ENCODE measurements at regions not wholly inside any gene's neighbourhood (a gene's known extent, or its start where the extent isn't known, plus 50 kb on each side); places are given as distances from the start of the nearest gene placed in this dataset.

GRCh38 chr1:184289825-184290550 is 96.8 kb upstream of the C1orf21 start:
- 86 to 88% methylated on average over 5 of the region's 5 CpGs for WGBS, 2 donors
- intact Hi-C loops (cut with DNase I; ENCODE audit: low total_unique reads), result no loop called here
- H3K4me3 ChIP-seq (ENCODE audit: low read depth, poor library complexity, severe bottlenecking), result no peak overlapping the region
- DNase-seq (ENCODE audit: low spot score in 2 of 2), result no peak
- TF ChIP-seq POLR2A (IDR thresholded peaks at IDR 0.05) (no peak), CTCF (IDR thresholded peaks at IDR 0.05) (no peak)

GRCh38 chr1:184291701-184292100 is 95.1 kb upstream of the C1orf21 start:
- H3K4me3 ChIP-seq (ENCODE audit: low read depth, poor library complexity, severe bottlenecking), result no peak overlapping the region
- WGBS, 2 donors, result 89 to 92% methylated on average over 3 of the region's 3 CpGs
- TF ChIP-seq CTCF (IDR thresholded peaks at IDR 0.05), result no peak
- no peak for DNase-seq (ENCODE audit: low spot score in 2 of 2)
- intact Hi-C loops (cut with DNase I; ENCODE audit: low total_unique reads), result no loop called here

GRCh38 chr1:184292101-184292500 is 94.7 kb upstream of the C1orf21 start:
- no peak for DNase-seq (ENCODE audit: low spot score in 2 of 2)
- H3K4me3 ChIP-seq (ENCODE audit: low read depth, poor library complexity, severe bottlenecking), result no peak overlapping the region
- intact Hi-C loops (cut with DNase I; ENCODE audit: low total_unique reads), result no loop called here
- no peak for TF ChIP-seq CTCF (IDR thresholded peaks at IDR 0.05)
- TF ChIP-seq POLR2A (IDR thresholded peaks at IDR 0.05), result no peak
- 91 to 94% methylated on average over 3 of the region's 3 CpGs for WGBS, 2 donors

GRCh38 chr1:184294101-184294500 is 92.7 kb upstream of the C1orf21 start:
- 90 to 96% methylated on average over 1 of the region's 1 CpG for WGBS, 2 donors
- H3K4me3 ChIP-seq (ENCODE audit: low read depth, poor library complexity, severe bottlenecking), result no peak overlapping the region
- intact Hi-C loops (cut with DNase I; ENCODE audit: low total_unique reads), result no loop called here
- TF ChIP-seq CTCF (IDR thresholded peaks at IDR 0.05), result no peak
- no peak for TF ChIP-seq POLR2A (IDR thresholded peaks at IDR 0.05)
- DNase-seq (ENCODE audit: low spot score in 2 of 2), result no peak

GRCh38 chr1:184296466-184297243 is 90.2 kb upstream of the C1orf21 start:
- 21 to 23% methylated on average over 10 of the region's 10 CpGs for WGBS, 2 donors
- intact Hi-C loops (cut with DNase I; ENCODE audit: low total_unique reads), result no loop called here
- H3K4me3 ChIP-seq (ENCODE audit: low read depth, poor library complexity, severe bottlenecking), result no peak overlapping the region
- DNase-seq (ENCODE audit: low spot score in 2 of 2), result peak; percentile 87 to 96
- TF ChIP-seq CTCF (IDR thresholded peaks at IDR 0.05), result no peak
- no peak for TF ChIP-seq POLR2A (IDR thresholded peaks at IDR 0.05)
